IgD-negative memory B cell (primary cell): ENCODE measurements at regions not wholly inside any gene's neighbourhood (a gene's known extent, or its start where the extent isn't known, plus 50 kb on each side); places are given as distances from the start of the nearest gene placed in this dataset.

Experiments used
- H3K27ac Mint-ChIP-seq, 3 donors: one replicate each; pipeline ENCODE4 v1.8.0; 2020 to 2022; ENCODE audit warnings: mild to moderate bottlenecking in 3 of 3, mixed read lengths in 3 of 3, moderate library complexity in 1 of 3
- H3K27me3 Mint-ChIP-seq: one replicate; pipeline ENCODE4 v1.8.0; 2021; ENCODE audit warnings: mixed read lengths
- H3K36me3 Mint-ChIP-seq: one replicate; pipeline ENCODE4 v1.8.0; 2020; ENCODE audit warnings: mild to moderate bottlenecking, mixed read lengths
- H3K4me1 Mint-ChIP-seq, 3 donors: one replicate each; pipeline ENCODE4 v1.8.0; 2020 to 2022; ENCODE audit warnings: mixed read lengths in 3 of 3, mild to moderate bottlenecking in 1 of 3
- H3K4me3 Mint-ChIP-seq, 4 donors: one replicate each; pipeline ENCODE4 v1.8.0; 2020 to 2022; ENCODE audit warnings: mild to moderate bottlenecking in 4 of 4, mixed read lengths in 4 of 4, moderate library complexity in 3 of 4
- H3K9me3 Mint-ChIP-seq, 3 donors: one replicate each; pipeline ENCODE4 v1.8.0; 2020 to 2021; ENCODE audit warnings: mixed read lengths in 3 of 3, mild to moderate bottlenecking in 1 of 3

GRCh38 chr12:41636653-41637052 lies 448.5 kb downstream of the PDZRN4 start:
- H3K4me3 Mint-ChIP-seq = no peak overlapping the region
- no peaks in the 10 kb centered on the region for H3K4me1 Mint-ChIP-seq
- H3K27ac Mint-ChIP-seq = no peak overlapping the region
- peaks cover 4 to 5% (median 5%) of the 10 kb centered on the region in 3 donors for H3K9me3 Mint-ChIP-seq
- H3K36me3 Mint-ChIP-seq = no peaks in the 10 kb centered on the region
- H3K27me3 Mint-ChIP-seq = no peaks in the 10 kb centered on the region

DNA sequence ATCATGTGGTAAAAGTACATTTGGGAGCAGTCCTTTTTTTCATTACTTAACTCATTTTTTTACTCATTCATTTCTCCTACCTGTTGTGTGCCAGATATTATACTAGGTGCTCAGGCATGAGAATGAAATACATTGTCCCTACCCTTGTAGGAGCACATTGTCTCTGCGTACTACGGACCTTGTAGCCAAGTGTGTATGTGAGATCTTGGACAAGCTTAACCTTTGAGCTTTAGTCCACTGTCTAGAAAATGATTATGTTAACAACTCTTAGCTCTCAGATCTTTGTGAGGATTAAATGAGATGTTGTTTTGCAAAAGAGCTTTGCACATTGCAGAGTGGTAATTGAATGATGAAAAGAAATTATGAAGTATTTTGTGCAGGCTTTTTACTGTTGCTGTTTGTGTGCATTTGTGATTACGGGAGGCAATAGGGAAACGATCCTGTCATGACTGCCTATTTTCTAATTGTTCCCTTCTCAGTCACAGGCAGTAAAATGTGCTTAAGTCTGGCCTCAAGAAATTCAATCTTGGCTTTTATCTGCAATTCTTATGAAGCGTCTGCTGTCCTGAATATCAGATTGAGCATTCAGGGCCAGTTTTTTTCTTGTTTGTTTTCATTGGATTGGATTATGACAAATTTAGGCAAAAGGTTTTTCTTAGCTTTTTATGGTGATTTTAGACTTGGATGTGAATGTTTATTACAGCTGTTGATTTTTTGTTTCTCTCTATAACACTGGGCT lies 447.7 kb downstream of the PDZRN4 start:
- Mint-ChIP-seq H3K4me1 (no peaks in the 10 kb centered on the region), H3K27me3 (no peaks in the 10 kb centered on the region), H3K36me3 (no peaks in the 10 kb centered on the region), H3K4me3 (no peak overlapping the region), H3K9me3 (peaks cover 4 to 10% (median 10%) of the 10 kb centered on the region in 3 donors), H3K27ac (no peak overlapping the region)

GRCh38 chr12:41634091-41634490 lies 446.0 kb downstream of the PDZRN4 start:
- H3K27me3 Mint-ChIP-seq = no peaks in the 10 kb centered on the region

DNA sequence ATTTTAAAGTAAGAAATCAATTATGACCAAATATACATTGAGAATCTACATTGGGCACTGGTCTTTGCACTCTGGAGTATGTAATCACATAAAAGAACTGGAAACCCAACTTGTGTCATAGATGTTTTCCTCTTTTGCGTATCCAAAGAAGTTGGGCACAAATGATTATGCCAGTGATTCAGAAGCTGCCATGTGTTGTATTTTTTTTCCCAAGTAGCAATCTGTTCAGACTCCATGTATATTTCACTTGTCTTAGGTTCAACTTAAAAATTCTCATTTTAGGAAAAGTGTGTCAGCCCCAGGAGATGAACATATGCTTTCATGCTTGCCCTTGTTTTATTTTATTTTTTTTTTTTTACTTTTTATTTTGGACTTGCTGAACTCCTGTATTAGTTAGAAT lies 441.5 kb downstream of the PDZRN4 start:
- Mint-ChIP-seq H3K4me1 (peaks cover 0 to 1% (median 0%) of the 10 kb centered on the region in 3 donors), H3K27ac (no peak overlapping the region), H3K4me3 (no peak overlapping the region), H3K27me3 (no peaks in the 10 kb centered on the region), H3K36me3 (no peaks in the 10 kb centered on the region), H3K9me3 (peaks cover 6 to 23% (median 14%) of the 10 kb centered on the region in 3 donors)

More at GRCh38 chr12:41634091-41634490, 446.0 kb downstream of the PDZRN4 start:
- H3K36me3 Mint-ChIP-seq = no peaks in the 10 kb centered on the region
- peaks cover 4 to 10% (median 10%) of the 10 kb centered on the region in 3 donors for H3K9me3 Mint-ChIP-seq
- H3K4me3 Mint-ChIP-seq = no peak overlapping the region
- H3K27ac Mint-ChIP-seq = no peak overlapping the region
- H3K4me1 Mint-ChIP-seq = peaks cover 0 to 1% (median 0%) of the 10 kb centered on the region in 3 donors

- Mint-ChIP-seq H3K36me3 (no peaks in the 10 kb centered on the region), H3K4me3 (no peak overlapping the region), H3K27me3 (no peaks in the 10 kb centered on the region), H3K9me3 (peaks cover 3 to 23% (median 11%) of the 10 kb centered on the region in 3 donors), H3K4me1 (peaks cover 0 to 1% (median 0%) of the 10 kb centered on the region in 3 donors), H3K27ac (no peak overlapping the region)
Measured at GRCh38 chr12:41627476-41627875, 439.4 kb downstream of the PDZRN4 start.

DNA sequence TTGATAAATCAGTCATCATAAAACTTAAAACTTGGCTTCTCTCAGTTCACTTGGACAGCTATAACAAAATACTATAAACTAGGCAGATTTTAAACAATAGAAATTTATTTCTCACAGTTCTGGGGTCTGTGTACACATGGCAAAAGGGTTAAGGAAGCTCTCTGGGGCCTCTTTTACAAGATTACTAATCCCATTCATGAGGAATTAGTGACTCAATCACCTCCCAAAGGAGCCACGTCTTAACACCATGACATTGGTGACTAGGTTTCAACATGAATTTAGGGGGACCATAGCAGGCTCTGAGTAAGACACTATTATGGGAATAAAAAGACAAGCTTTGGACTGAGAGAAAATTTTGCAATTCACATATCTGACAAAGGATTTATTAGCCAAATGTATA lies 436.5 kb downstream of the PDZRN4 start:
- H3K27me3 Mint-ChIP-seq = peaks cover 2% of the 10 kb centered on the region
- H3K4me3 Mint-ChIP-seq = no peak overlapping the region
- H3K4me1 Mint-ChIP-seq = no peaks in the 10 kb centered on the region
- H3K27ac Mint-ChIP-seq = no peak overlapping the region
- H3K36me3 Mint-ChIP-seq = no peaks in the 10 kb centered on the region
- H3K9me3 Mint-ChIP-seq = peaks cover 2 to 13% (median 5%) of the 10 kb centered on the region in 3 donors
